ENCODE measurements at regions not wholly inside any gene's neighbourhood (a gene's known extent, or its start where the extent isn't known, plus 50 kb on each side); places are given as distances from the start of the nearest gene placed in this dataset.
A peak's percentile ranks its signal among the peaks of the same experiment; 100 is the strongest.
"Not testable (repeated sequence)": the region's sequence is repeated elsewhere in the genome, so short reads cannot be mapped to it uniquely, and the experiment has no call there.

- intact Hi-C loops (cut with DNase I); H3K27ac ChIP-seq; ATAC-seq; H3K4me1 ChIP-seq; H3K36me3 ChIP-seq; H3K4me3 ChIP-seq; DNase-seq; H3K27me3 ChIP-seq: not testable (repeated sequence)
- WGBS, 2 donors = 92 to 95% methylated on average over 18 to 19 of the region's 21 CpGs
- peaks cover 0 to 23% (median 0%) of the 10 kb centered on the region in 11 donors for H3K9me3 ChIP-seq
Observed at GRCh38 chr7:56814911-56815310, 317.3 kb downstream of the ZNF479 start.

- DNase-seq; H3K36me3 ChIP-seq; H3K4me1 ChIP-seq; H3K27ac ChIP-seq; intact Hi-C loops (cut with DNase I); ATAC-seq; H3K27me3 ChIP-seq; H3K4me3 ChIP-seq: not testable (repeated sequence)
- WGBS, 2 donors = 88 to 89% methylated on average over 6 to 24 of the region's 24 CpGs
- peaks cover 0 to 28% (median 0%) of the 10 kb centered on the region in 11 donors for H3K9me3 ChIP-seq
Observed at GRCh38 chr7:56814390-56814789, 317.8 kb downstream of the ZNF479 start.

- H3K27ac ChIP-seq; DNase-seq; H3K4me1 ChIP-seq; ATAC-seq; H3K27me3 ChIP-seq; H3K36me3 ChIP-seq; intact Hi-C loops (cut with DNase I); H3K4me3 ChIP-seq: not testable (repeated sequence)
- 86 to 92% methylated on average over 3 to 8 of the region's 19 CpGs for WGBS, 2 donors
- H3K9me3 ChIP-seq = peaks cover 0 to 31% (median 0%) of the 10 kb centered on the region in 11 donors
Observed at GRCh38 chr7:56813975-56814374, 318.3 kb downstream of the ZNF479 start.

DNA sequence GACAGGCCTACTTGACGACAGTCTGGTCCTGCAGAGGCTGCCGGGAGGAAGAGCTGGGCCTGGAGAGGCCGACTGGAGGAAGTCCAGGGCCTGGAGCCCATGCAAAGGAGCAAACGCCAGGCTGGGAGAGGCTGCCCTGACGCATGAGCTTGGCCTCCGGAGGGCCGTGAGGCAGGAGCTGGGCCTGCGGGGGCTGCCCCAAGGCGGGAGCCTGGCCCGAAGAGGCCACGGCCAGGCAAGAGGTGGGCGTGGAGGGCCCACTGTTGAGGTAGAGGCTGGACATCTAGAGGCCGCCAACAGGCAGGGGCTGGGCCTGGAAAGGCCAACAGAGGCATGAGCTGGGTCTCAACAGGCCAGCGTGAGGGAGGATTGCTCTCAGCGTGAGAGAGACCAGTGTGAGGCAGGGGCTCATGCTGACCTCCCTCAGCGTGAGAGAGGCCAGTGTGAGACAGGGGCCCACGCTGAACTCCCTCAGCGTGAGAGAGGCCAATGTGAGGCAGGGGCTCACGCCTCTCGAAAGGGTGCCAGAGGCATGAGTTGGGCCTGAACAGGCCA, 320.6 kb downstream of the ZNF479 start:
- H3K36me3 ChIP-seq; intact Hi-C loops (cut with DNase I); ATAC-seq; H3K27ac ChIP-seq; H3K4me1 ChIP-seq; H3K27me3 ChIP-seq; DNase-seq; H3K4me3 ChIP-seq: not testable (repeated sequence)
- WGBS, 2 donors = 87 to 88% methylated on average over 20 of the region's 20 CpGs
- H3K9me3 ChIP-seq = peaks cover 0 to 28% (median 0%) of the 10 kb centered on the region in 11 donors

DNA sequence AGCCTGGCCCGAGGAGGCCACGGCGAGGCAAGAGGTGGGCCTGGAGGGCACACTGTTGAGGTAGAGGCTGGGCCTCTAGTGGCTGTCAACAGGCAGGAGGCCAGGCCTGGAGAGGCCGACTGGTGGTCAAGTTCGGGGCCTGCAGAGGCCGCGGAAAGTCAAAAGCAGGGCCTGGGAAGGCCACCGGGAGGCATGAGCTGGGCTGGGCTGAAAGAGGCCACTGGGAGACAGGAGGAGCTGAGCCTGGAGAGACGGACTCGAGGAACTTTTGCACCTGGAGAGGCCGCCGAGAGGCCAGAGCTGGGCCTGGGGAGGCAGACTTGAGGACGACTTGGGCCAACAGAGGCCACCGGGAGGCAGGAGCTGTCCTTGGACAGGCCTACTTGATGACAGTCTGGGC, 321.2 kb downstream of the ZNF479 start:
- Histone ChIP-seq H3K27ac (no peak overlapping the region), H3K4me1 (no peaks in the 10 kb centered on the region), H3K4me3 (no peak overlapping the region), H3K9me3 (peaks cover 0 to 28% (median 0%) of the 10 kb centered on the region in 11 donors), H3K27me3 (no peaks in the 10 kb centered on the region), H3K36me3 (no peaks in the 10 kb centered on the region)
- intact Hi-C loops (cut with DNase I) = no loop called here
- DNase-seq (no peak), ATAC-seq (no peak)
- TF ChIP-seq, protein P1, sequence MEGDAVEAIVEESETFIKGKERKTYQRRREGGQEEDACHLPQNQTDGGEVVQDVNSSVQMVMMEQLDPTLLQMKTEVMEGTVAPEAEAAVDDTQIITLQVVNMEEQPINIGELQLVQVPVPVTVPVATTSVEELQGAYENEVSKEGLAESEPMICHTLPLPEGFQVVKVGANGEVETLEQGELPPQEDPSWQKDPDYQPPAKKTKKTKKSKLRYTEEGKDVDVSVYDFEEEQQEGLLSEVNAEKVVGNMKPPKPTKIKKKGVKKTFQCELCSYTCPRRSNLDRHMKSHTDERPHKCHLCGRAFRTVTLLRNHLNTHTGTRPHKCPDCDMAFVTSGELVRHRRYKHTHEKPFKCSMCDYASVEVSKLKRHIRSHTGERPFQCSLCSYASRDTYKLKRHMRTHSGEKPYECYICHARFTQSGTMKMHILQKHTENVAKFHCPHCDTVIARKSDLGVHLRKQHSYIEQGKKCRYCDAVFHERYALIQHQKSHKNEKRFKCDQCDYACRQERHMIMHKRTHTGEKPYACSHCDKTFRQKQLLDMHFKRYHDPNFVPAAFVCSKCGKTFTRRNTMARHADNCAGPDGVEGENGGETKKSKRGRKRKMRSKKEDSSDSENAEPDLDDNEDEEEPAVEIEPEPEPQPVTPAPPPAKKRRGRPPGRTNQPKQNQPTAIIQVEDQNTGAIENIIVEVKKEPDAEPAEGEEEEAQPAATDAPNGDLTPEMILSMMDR (IDR thresholded peaks at IDR 0.05) = no peak
- 90 to 92% methylated on average over 12 to 14 of the region's 14 CpGs for WGBS, 2 donors

DNA sequence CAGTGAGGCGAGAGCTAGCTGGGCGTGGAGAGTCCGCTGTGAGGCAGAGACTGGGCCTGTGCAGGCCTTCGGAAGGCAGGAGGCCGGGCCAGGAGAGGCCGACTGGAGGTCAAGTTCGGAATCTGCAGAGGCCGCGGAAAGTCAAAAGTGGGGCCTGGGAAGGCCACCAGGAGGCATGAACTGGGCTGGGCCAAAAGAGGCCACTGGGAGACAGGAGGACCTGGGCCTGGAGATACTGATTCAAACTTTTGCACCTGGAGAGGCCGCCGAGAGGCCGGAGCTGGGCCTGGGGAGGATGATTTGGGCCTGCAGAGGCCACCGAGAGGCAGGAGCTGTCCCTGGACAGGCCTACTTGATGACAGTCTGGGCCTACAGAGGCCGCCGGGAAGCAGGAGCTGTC, 321.8 kb downstream of the ZNF479 start:
- ATAC-seq = no peak
- no peak overlapping the region for H3K4me3 ChIP-seq
- TF ChIP-seq, protein P1 (IDR thresholded peaks at IDR 0.05) = no peak
- H3K36me3 ChIP-seq = no peaks in the 10 kb centered on the region
- DNase-seq = no peak
- H3K27ac ChIP-seq = no peak overlapping the region
- WGBS, 2 donors = 94 to 95% methylated on average over 13 to 15 of the region's 15 CpGs
- peaks cover 0 to 28% (median 0%) of the 10 kb centered on the region in 11 donors for H3K9me3 ChIP-seq
- intact Hi-C loops (cut with DNase I) = no loop called here
- H3K27me3 ChIP-seq = no peaks in the 10 kb centered on the region
- H3K4me1 ChIP-seq = no peaks in the 10 kb centered on the region

DNA sequence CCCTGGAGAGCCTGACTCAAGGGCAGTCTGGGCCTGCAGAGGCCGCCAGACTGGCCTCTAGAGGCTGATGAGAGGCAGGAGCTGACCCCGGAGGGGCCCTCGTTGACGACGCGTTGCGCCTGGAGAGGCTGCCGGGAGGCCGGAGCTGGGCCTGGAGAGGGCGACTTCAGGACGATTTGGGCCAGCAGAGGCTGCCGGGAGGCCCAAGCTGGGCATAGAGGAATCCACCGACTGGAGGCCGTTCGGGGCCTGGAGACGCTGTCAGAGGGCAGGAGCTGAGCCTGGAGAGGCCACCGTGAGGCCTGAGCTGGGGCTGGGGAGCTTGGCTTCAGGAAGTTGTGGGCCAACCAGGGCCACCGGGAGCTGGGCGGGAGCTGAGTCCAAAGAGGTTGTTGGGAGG, 322.5 kb downstream of the ZNF479 start:
- 89 to 92% methylated on average over 12 to 19 of the region's 19 CpGs for WGBS, 2 donors
- H3K9me3 ChIP-seq = peaks cover 0 to 28% (median 0%) of the 10 kb centered on the region in 11 donors
- ATAC-seq; H3K27me3 ChIP-seq; H3K27ac ChIP-seq; H3K4me3 ChIP-seq; H3K4me1 ChIP-seq; DNase-seq; H3K36me3 ChIP-seq; intact Hi-C loops (cut with DNase I): not testable (repeated sequence)

GRCh38 chr7:56804755-56805064, 327.5 kb downstream of the ZNF479 start:
- ATAC-seq; H3K36me3 ChIP-seq; H3K27ac ChIP-seq; DNase-seq; intact Hi-C loops (cut with DNase I); H3K4me1 ChIP-seq; H3K4me3 ChIP-seq; H3K27me3 ChIP-seq: not testable (repeated sequence)
- peaks cover 0 to 18% (median 0%) of the 10 kb centered on the region in 11 donors for H3K9me3 ChIP-seq
- 89 to 90% methylated on average over 12 to 13 of the region's 13 CpGs for WGBS, 2 donors

- H3K9me3 ChIP-seq = peaks cover 0 to 15% (median 0%) of the 10 kb centered on the region in 11 donors
- H3K36me3 ChIP-seq; intact Hi-C loops (cut with DNase I); H3K27ac ChIP-seq; H3K4me3 ChIP-seq; H3K27me3 ChIP-seq; DNase-seq; H3K4me1 ChIP-seq: not testable (repeated sequence)
- ATAC-seq = peak in 1 of 8 donors; percentile 30
- 82 to 88% methylated on average over 24 to 30 of the region's 30 CpGs for WGBS, 2 donors
Observed at GRCh38 chr7:56803965-56804754, 328.1 kb downstream of the ZNF479 start.
